Mesendoderm (in vitro differentiated cells): ENCODE measurements at regions not wholly inside any gene's neighbourhood (a gene's known extent, or its start where the extent isn't known, plus 50 kb on each side); places are given as distances from the start of the nearest gene placed in this dataset.

Experiments
- DNase-seq: peaks from one replicate; pipeline ENCODE4 v3.0.0; 2013
- H2AK5ac ChIP-seq: 2 replicates; pipeline ENCODE4 v1.6.1; 2013; ENCODE audit warnings: low read length, inconsistent platforms
- H2BK120ac ChIP-seq: 2 replicates; pipeline ENCODE4 v1.6.1; 2013; ENCODE audit warnings: low read depth, mild to moderate bottlenecking, low read length, moderate library complexity, mixed read lengths
- H2BK15ac ChIP-seq: replicated peaks from 2 replicates; pipeline ENCODE4 v1.6.1; 2013; ENCODE audit warnings: low read depth, mild to moderate bottlenecking, moderate library complexity
- H2BK5ac ChIP-seq: 2 replicates; pipeline ENCODE4 v1.6.1; 2013; ENCODE audit warnings: low read length, inconsistent platforms
- H3K18ac ChIP-seq: 2 replicates; pipeline ENCODE4 v1.6.1; 2013; ENCODE audit warnings: mild to moderate bottlenecking, low read length, mixed read lengths
- H3K23ac ChIP-seq: one replicate; pipeline ENCODE4 v1.6.1; 2013; ENCODE audit warnings: low read length
- H3K27ac ChIP-seq: 2 replicates; pipeline ENCODE4 v1.5.1; 2013; ENCODE audit warnings: low read depth, mild to moderate bottlenecking, inconsistent platforms, low read length, moderate library complexity
- H3K27me3 ChIP-seq: 2 replicates; pipeline ENCODE4 v1.6.1; 2013; ENCODE audit warnings: low read length, control low read depth, mild to moderate bottlenecking, inconsistent platforms; ENCODE audit not compliant: insufficient read depth, poor library complexity
- H3K36me3 ChIP-seq: 2 replicates; pipeline ENCODE4 v1.6.1; 2013; ENCODE audit warnings: low read length, inconsistent platforms; ENCODE audit not compliant: control insufficient read depth, insufficient read depth
- H3K4ac ChIP-seq: one replicate; pipeline ENCODE4 v1.6.1; 2013; ENCODE audit warnings: low read depth, mild to moderate bottlenecking, low read length, moderate library complexity
- H3K4me1 ChIP-seq: 2 replicates; pipeline ENCODE4 v1.6.1; 2013; ENCODE audit warnings: low read depth, low read length, inconsistent platforms; ENCODE audit not compliant: control insufficient read depth
- H3K4me2 ChIP-seq: 2 replicates; pipeline ENCODE4 v1.6.1; 2013; ENCODE audit warnings: low read length
- H3K4me3 ChIP-seq: 2 replicates; pipeline ENCODE4 v1.5.1; 2013; ENCODE audit warnings: mild to moderate bottlenecking, low read length
- H3K56ac ChIP-seq: one replicate; pipeline ENCODE4 v1.6.1; 2013; ENCODE audit warnings: low read length
- H3K79me1 ChIP-seq: 2 replicates; pipeline ENCODE4 v1.6.1; 2013; ENCODE audit warnings: low read length, inconsistent platforms
- H3K79me2 ChIP-seq: 2 replicates; pipeline ENCODE4 v1.6.1; 2013; ENCODE audit warnings: mild to moderate bottlenecking, low read length; ENCODE audit not compliant: control insufficient read depth, insufficient read depth
- H3K9ac ChIP-seq: 2 replicates; pipeline ENCODE4 v1.6.1; 2013; ENCODE audit warnings: low read length, inconsistent platforms
- H4K5ac ChIP-seq: one replicate; pipeline ENCODE4 v1.6.1; 2013; ENCODE audit warnings: low read length
- H4K8ac ChIP-seq: one replicate; pipeline ENCODE4 v1.6.1; 2013; ENCODE audit warnings: low read depth, mild to moderate bottlenecking, control low read depth, low read length, moderate library complexity
- WGBS: extraction: QIAGEN DNeasy Blood & Tissue Kit; methylation state at CpG from one replicate; pipeline ENCODE4 v1.1.7; 2013; ENCODE audit warnings: low lambda C conversion rate, missing lambda C conversion rate; ENCODE audit not compliant: insufficient coverage; ENCODE audit errors: extremely low coverage; 5-methylcytosine and 5-hydroxymethylcytosine counted together

- Histone ChIP-seq H2BK15ac (no peak overlapping the region), H3K79me2 (no peaks in the 10 kb centered on the region), H3K18ac (no peak overlapping the region), H3K9ac (no peak overlapping the region), H2BK5ac (no peak overlapping the region), H3K56ac (no peak overlapping the region), H2BK120ac (no peak overlapping the region), H3K27ac (no peak overlapping the region), H3K23ac (no peak overlapping the region), H3K27me3 (no peaks in the 10 kb centered on the region), H3K4me2 (no peak overlapping the region), H2AK5ac (no peak overlapping the region), H3K4me3 (no peak overlapping the region), H3K4ac (no peak overlapping the region), H3K36me3 (no peaks in the 10 kb centered on the region), H4K8ac (no peak overlapping the region), H3K79me1 (no peaks in the 10 kb centered on the region), H3K4me1 (no peaks in the 10 kb centered on the region), H4K5ac (no peak overlapping the region)
- WGBS: no CpG with 5 or more reads among the region's 2 CpGs
- no peak for DNase-seq
Observed at GRCh38 chr4:100809506-100809905, 291.7 kb upstream of the EMCN start.

GRCh38 chr4:100806988-100807387 lies 289.2 kb upstream of the EMCN start:
- no peaks in the 10 kb centered on the region for H3K4me1 ChIP-seq
- no peak overlapping the region for H4K8ac ChIP-seq
- no peak overlapping the region for H3K56ac ChIP-seq
- no peak overlapping the region for H3K27ac ChIP-seq
- no peak overlapping the region for H3K23ac ChIP-seq
- H3K18ac ChIP-seq: no peak overlapping the region
- H2BK120ac ChIP-seq: no peak overlapping the region
- H3K79me1 ChIP-seq: no peaks in the 10 kb centered on the region
- no peak overlapping the region for H4K5ac ChIP-seq
- no peak overlapping the region for H3K4ac ChIP-seq
- no peak for DNase-seq
- H2BK15ac ChIP-seq: no peak overlapping the region
- H3K4me2 ChIP-seq: no peak overlapping the region
- no peaks in the 10 kb centered on the region for H3K27me3 ChIP-seq
- H3K36me3 ChIP-seq: no peaks in the 10 kb centered on the region
- H3K79me2 ChIP-seq: no peaks in the 10 kb centered on the region
- H2AK5ac ChIP-seq: no peak overlapping the region
- H3K4me3 ChIP-seq: no peak overlapping the region
- H2BK5ac ChIP-seq: no peak overlapping the region
- H3K9ac ChIP-seq: no peak overlapping the region

GRCh38 chr4:100805538-100805937 lies 287.7 kb upstream of the EMCN start:
- Histone ChIP-seq H3K27me3 (no peaks in the 10 kb centered on the region), H2BK5ac (no peak overlapping the region), H3K36me3 (no peaks in the 10 kb centered on the region), H3K9ac (no peak overlapping the region), H3K79me2 (no peaks in the 10 kb centered on the region), H3K4ac (no peak overlapping the region), H3K27ac (no peak overlapping the region), H2AK5ac (no peak overlapping the region), H3K23ac (no peak overlapping the region), H4K8ac (no peak overlapping the region), H3K4me2 (no peak overlapping the region), H2BK15ac (no peak overlapping the region), H3K18ac (no peak overlapping the region), H3K56ac (no peak overlapping the region), H3K4me3 (no peak overlapping the region), H2BK120ac (no peak overlapping the region), H3K79me1 (no peaks in the 10 kb centered on the region), H4K5ac (no peak overlapping the region), H3K4me1 (no peaks in the 10 kb centered on the region)
- peak; percentile 11 for DNase-seq
- no CpG with 5 or more reads among the region's 7 CpGs for WGBS

GRCh38 chr4:100804576-100805360 lies 286.9 kb upstream of the EMCN start:
- no CpG with 5 or more reads among the region's 6 CpGs for WGBS
- no peaks in the 10 kb centered on the region for H3K36me3 ChIP-seq
- no peak overlapping the region for H3K18ac ChIP-seq

GRCh38 chr4:100803751-100804150 lies 285.9 kb upstream of the EMCN start:
- H4K8ac ChIP-seq: no peak overlapping the region
- WGBS: no CpG with 5 or more reads among the region's 2 CpGs
- no peak overlapping the region for H4K5ac ChIP-seq

More at GRCh38 chr4:100804576-100805360, 286.9 kb upstream of the EMCN start:
- Histone ChIP-seq H3K4me2 (no peak overlapping the region), H3K79me1 (no peaks in the 10 kb centered on the region), H4K5ac (no peak overlapping the region), H3K9ac (no peak overlapping the region), H2BK15ac (no peak overlapping the region), H2BK120ac (no peak overlapping the region), H3K4me1 (no peaks in the 10 kb centered on the region), H3K4me3 (no peak overlapping the region), H3K23ac (no peak overlapping the region), H3K27me3 (no peaks in the 10 kb centered on the region), H3K79me2 (no peaks in the 10 kb centered on the region), H3K56ac (no peak overlapping the region), H2BK5ac (no peak overlapping the region), H3K27ac (no peak overlapping the region), H3K4ac (no peak overlapping the region), H2AK5ac (no peak overlapping the region), H4K8ac (no peak overlapping the region)
- no peak for DNase-seq

More at GRCh38 chr4:100803751-100804150, 285.9 kb upstream of the EMCN start:
- Histone ChIP-seq H3K4ac (no peak overlapping the region), H3K56ac (no peak overlapping the region), H3K9ac (no peak overlapping the region), H2BK5ac (no peak overlapping the region), H3K36me3 (no peaks in the 10 kb centered on the region), H3K79me2 (no peaks in the 10 kb centered on the region), H3K4me3 (no peak overlapping the region), H3K4me2 (no peak overlapping the region), H3K27ac (no peak overlapping the region), H2AK5ac (no peak overlapping the region), H3K18ac (no peak overlapping the region), H3K79me1 (no peaks in the 10 kb centered on the region), H3K4me1 (no peaks in the 10 kb centered on the region), H3K27me3 (no peaks in the 10 kb centered on the region), H3K23ac (no peak overlapping the region), H2BK120ac (no peak overlapping the region), H2BK15ac (no peak overlapping the region)
- DNase-seq: no peak
